Glutamatergic neuron (in vitro differentiated cells): ENCODE measurements at regions not wholly inside any gene's neighbourhood (a gene's known extent, or its start where the extent isn't known, plus 50 kb on each side); places are given as distances from the start of the nearest gene placed in this dataset.

ENCODE experiments used
- DNase-seq: peaks from one replicate; pipeline ENCODE4 v3.0.0; 2022
- H3K27ac Mint-ChIP-seq: one replicate; pipeline ENCODE4 v1.8.0; 2020; ENCODE audit warnings: mild to moderate bottlenecking, mixed read lengths, inconsistent platforms; ENCODE audit not compliant: unreplicated experiment
- H3K27me3 Mint-ChIP-seq: one replicate; pipeline ENCODE4 v1.8.0; 2020; ENCODE audit warnings: mild to moderate bottlenecking, moderate library complexity, mixed read lengths, inconsistent platforms; ENCODE audit not compliant: unreplicated experiment
- H3K36me3 Mint-ChIP-seq: one replicate; pipeline ENCODE4 v1.8.0; 2020; ENCODE audit warnings: mild to moderate bottlenecking, mixed read lengths, inconsistent platforms; ENCODE audit not compliant: unreplicated experiment
- H3K4me1 Mint-ChIP-seq: one replicate; pipeline ENCODE4 v1.8.0; 2020; ENCODE audit warnings: mild to moderate bottlenecking, low read depth, mixed read lengths, inconsistent platforms; ENCODE audit not compliant: unreplicated experiment
- H3K4me3 Mint-ChIP-seq: one replicate; pipeline ENCODE4 v1.8.0; 2020; ENCODE audit warnings: mild to moderate bottlenecking, mixed read lengths, inconsistent platforms; ENCODE audit not compliant: unreplicated experiment
- H3K9me3 Mint-ChIP-seq: one replicate; pipeline ENCODE4 v1.8.0; 2020; ENCODE audit warnings: mild to moderate bottlenecking, moderate library complexity, mixed read lengths, inconsistent platforms; ENCODE audit not compliant: unreplicated experiment
- TF ChIP-seq, protein P1 (sequence below): fragments of 200-600 bp; sonication (generic); IDR thresholded peaks from one replicate; pipeline ENCODE4 v1.5.0; 2021; ENCODE audit not compliant: partially characterized antibody, unreplicated experiment

DNA sequence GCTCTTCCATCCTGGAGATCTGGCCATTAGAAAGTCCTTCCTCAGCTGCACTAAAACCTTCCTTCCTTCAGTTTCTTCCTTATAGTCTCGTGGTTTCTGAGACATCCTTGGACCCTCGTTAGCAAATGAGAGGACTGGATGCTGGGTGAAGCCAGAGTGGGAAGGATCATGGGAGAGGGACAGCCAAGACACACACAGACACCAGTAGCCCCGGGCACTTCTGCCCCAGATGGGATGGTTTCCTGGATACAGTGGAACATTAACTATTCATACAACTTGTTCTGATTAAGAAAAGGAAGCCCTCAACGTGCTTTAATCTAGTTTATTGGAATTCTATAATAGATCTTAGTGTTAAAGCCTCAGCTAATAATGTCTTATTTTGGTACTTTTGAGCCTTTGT lies 125.5 kb downstream of the SEC61B start:
- no peaks in the 10 kb centered on the region for H3K9me3 Mint-ChIP-seq
- H3K4me1 Mint-ChIP-seq = no peaks in the 10 kb centered on the region
- TF ChIP-seq, protein P1, sequence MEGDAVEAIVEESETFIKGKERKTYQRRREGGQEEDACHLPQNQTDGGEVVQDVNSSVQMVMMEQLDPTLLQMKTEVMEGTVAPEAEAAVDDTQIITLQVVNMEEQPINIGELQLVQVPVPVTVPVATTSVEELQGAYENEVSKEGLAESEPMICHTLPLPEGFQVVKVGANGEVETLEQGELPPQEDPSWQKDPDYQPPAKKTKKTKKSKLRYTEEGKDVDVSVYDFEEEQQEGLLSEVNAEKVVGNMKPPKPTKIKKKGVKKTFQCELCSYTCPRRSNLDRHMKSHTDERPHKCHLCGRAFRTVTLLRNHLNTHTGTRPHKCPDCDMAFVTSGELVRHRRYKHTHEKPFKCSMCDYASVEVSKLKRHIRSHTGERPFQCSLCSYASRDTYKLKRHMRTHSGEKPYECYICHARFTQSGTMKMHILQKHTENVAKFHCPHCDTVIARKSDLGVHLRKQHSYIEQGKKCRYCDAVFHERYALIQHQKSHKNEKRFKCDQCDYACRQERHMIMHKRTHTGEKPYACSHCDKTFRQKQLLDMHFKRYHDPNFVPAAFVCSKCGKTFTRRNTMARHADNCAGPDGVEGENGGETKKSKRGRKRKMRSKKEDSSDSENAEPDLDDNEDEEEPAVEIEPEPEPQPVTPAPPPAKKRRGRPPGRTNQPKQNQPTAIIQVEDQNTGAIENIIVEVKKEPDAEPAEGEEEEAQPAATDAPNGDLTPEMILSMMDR = no peak
- no peak overlapping the region for H3K27ac Mint-ChIP-seq
- no peaks in the 10 kb centered on the region for H3K27me3 Mint-ChIP-seq
- no peak for DNase-seq
- H3K4me3 Mint-ChIP-seq = no peak overlapping the region
- no peaks in the 10 kb centered on the region for H3K36me3 Mint-ChIP-seq

GRCh38 chr9:99348289-99348688 lies 126.2 kb downstream of the SEC61B start:
- H3K36me3 Mint-ChIP-seq = no peaks in the 10 kb centered on the region
- TF ChIP-seq, protein P1 = no peak
- no peak overlapping the region for H3K27ac Mint-ChIP-seq
- H3K27me3 Mint-ChIP-seq = no peaks in the 10 kb centered on the region
- no peak for DNase-seq
- no peak overlapping the region for H3K4me3 Mint-ChIP-seq
- peaks cover 2% of the 10 kb centered on the region for H3K9me3 Mint-ChIP-seq
- H3K4me1 Mint-ChIP-seq = peaks cover 4% of the 10 kb centered on the region

DNA sequence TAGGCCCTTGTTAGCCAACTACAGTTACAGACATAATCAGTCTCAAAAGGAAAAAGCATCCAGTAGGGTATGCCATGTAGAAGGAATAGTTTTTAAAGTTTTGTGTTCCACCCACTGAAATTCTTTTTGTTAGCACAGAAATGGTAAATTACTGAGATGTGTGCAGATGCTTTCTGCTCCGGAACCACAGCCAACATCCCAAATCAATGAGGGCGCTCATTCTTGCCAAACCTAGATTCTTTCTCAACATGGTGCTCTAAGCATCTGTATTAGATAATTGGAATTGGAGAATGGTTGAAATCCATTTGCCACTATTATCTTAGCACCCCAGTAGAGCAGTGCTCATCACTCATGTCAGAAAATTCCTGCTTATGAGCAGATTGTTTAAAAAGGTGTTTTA lies 127.8 kb downstream of the SEC61B start:
- no peaks in the 10 kb centered on the region for H3K27me3 Mint-ChIP-seq
- no peaks in the 10 kb centered on the region for H3K36me3 Mint-ChIP-seq
- H3K4me1 Mint-ChIP-seq = peaks cover 8% of the 10 kb centered on the region
- TF ChIP-seq, protein P1 = no peak
- no peak overlapping the region for H3K27ac Mint-ChIP-seq
- no peak for DNase-seq
- peaks cover 2% of the 10 kb centered on the region for H3K9me3 Mint-ChIP-seq
- no peak overlapping the region for H3K4me3 Mint-ChIP-seq

DNA sequence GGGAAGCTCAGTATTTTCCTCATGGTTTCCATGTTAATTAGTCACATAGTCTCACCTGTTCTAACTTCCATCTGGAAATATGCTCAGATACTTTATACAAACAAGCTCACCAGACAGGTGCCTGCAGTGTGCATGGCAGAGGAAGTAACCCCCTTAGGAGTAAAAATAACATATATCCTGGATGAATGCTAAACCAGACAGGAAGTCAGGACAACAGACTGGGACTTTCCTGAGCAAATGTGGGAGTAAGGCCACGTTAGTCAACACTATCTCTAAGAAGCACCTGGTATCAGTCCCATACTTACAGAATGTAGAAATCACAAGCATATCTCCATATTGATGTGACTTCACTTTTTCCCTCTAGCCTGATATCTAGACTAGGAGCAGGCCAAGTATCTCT lies 128.4 kb downstream of the SEC61B start:
- no peak for DNase-seq
- Mint-ChIP-seq H3K4me1 (peaks cover 8% of the 10 kb centered on the region), H3K27ac (no peak overlapping the region), H3K4me3 (no peak overlapping the region), H3K27me3 (peaks cover 1% of the 10 kb centered on the region), H3K9me3 (peaks cover 3% of the 10 kb centered on the region), H3K36me3 (peaks cover 3% of the 10 kb centered on the region)
- TF ChIP-seq, protein P1 = no peak

DNA sequence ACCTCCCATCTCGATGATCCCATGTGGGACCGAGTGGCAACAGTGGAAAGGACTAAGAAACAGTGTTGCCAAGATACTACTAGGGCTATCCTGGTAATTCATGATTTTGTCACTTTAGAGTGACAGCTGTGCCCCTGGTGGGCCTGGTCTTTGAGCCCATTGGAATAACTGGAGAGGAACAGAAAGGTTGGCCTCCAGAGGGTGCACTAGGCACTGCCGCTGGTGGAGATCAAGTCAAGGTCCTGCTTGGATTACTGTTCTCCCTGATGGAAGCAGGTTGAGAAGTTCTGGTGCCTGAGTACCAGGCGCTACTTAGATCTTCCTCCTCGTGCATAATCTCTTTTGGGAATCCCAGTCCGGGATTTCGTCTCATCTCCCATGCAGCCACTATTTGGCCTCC lies 129.6 kb downstream of the SEC61B start:
- Mint-ChIP-seq H3K9me3 (peaks cover 7% of the 10 kb centered on the region), H3K36me3 (peaks cover 5% of the 10 kb centered on the region), H3K27ac (no peak overlapping the region), H3K27me3 (peaks cover 4% of the 10 kb centered on the region), H3K4me1 (peaks cover 12% of the 10 kb centered on the region), H3K4me3 (no peak overlapping the region)
- DNase-seq = no peak
- TF ChIP-seq, protein P1 = no peak
